Central memory CD8-positive, alpha-beta T cell (primary cell): ENCODE measurements at regions not wholly inside any gene's neighbourhood (a gene's known extent, or its start where the extent isn't known, plus 50 kb on each side); places are given as distances from the start of the nearest gene placed in this dataset.

Experiments used
- ATAC-seq: fragments of 150-1000 bp; cut with Tn5 transposase; replicated peaks from 2 replicates; pipeline ENCODE4 v1.10.0; 2022; ENCODE audit warnings: mild to moderate bottlenecking, moderate FRiP score, moderate number of reproducible peaks; ENCODE audit not compliant: poor library complexity, severe bottlenecking; ENCODE audit errors: extremely low read depth
- DNase-seq, 2 donors: peaks; one replicate each; pipeline ENCODE4 v3.0.0; 2021; ENCODE audit warnings: low spot score in 2 of 2
- H3K27ac Mint-ChIP-seq: one replicate; pipeline ENCODE4 v1.8.0; 2022; ENCODE audit warnings: low read depth, mild to moderate bottlenecking, moderate library complexity, mixed read lengths
- H3K27me3 Mint-ChIP-seq: one replicate; pipeline ENCODE4 v1.8.0; 2022; ENCODE audit warnings: mixed read lengths
- H3K36me3 Mint-ChIP-seq: one replicate; pipeline ENCODE4 v1.8.0; 2022; ENCODE audit warnings: mild to moderate bottlenecking, moderate library complexity, mixed read lengths; ENCODE audit not compliant: insufficient read depth
- H3K4me1 Mint-ChIP-seq: one replicate; pipeline ENCODE4 v1.8.0; 2022; ENCODE audit warnings: mixed read lengths
- H3K4me3 Mint-ChIP-seq: one replicate; pipeline ENCODE4 v1.8.0; 2022; ENCODE audit warnings: mild to moderate bottlenecking, moderate library complexity, mixed read lengths
- H3K9me3 Mint-ChIP-seq: one replicate; pipeline ENCODE4 v1.8.0; 2022; ENCODE audit warnings: mixed read lengths

GRCh38 chr12:19688532-19688931 lies 249.2 kb downstream of the AEBP2 start:
- no peaks in the 10 kb centered on the region for H3K36me3 Mint-ChIP-seq
- ATAC-seq: no peak
- no peak overlapping the region for H3K27ac Mint-ChIP-seq
- no peaks in the 10 kb centered on the region for H3K9me3 Mint-ChIP-seq
- no peaks in the 10 kb centered on the region for H3K4me1 Mint-ChIP-seq
- DNase-seq: no peak
- no peak overlapping the region for H3K4me3 Mint-ChIP-seq
- no peaks in the 10 kb centered on the region for H3K27me3 Mint-ChIP-seq

- Mint-ChIP-seq H3K9me3 (no peaks in the 10 kb centered on the region), H3K36me3 (no peaks in the 10 kb centered on the region), H3K4me3 (no peak overlapping the region), H3K27me3 (no peaks in the 10 kb centered on the region), H3K27ac (no peak overlapping the region), H3K4me1 (no peaks in the 10 kb centered on the region)
- DNase-seq: no peak
- ATAC-seq: no peak
Measured at GRCh38 chr12:19689226-19689625, 249.9 kb downstream of the AEBP2 start.

- H3K27me3 Mint-ChIP-seq: no peaks in the 10 kb centered on the region
- DNase-seq (no peak), ATAC-seq (no peak)
- H3K4me1 Mint-ChIP-seq: no peaks in the 10 kb centered on the region
- H3K4me3 Mint-ChIP-seq: no peak overlapping the region
- no peaks in the 10 kb centered on the region for H3K9me3 Mint-ChIP-seq
- no peak overlapping the region for H3K27ac Mint-ChIP-seq
- no peaks in the 10 kb centered on the region for H3K36me3 Mint-ChIP-seq
Measured at GRCh38 chr12:19689801-19690472, 250.6 kb downstream of the AEBP2 start.

- Mint-ChIP-seq H3K27ac (no peak overlapping the region), H3K4me3 (no peak overlapping the region), H3K9me3 (no peaks in the 10 kb centered on the region), H3K4me1 (no peaks in the 10 kb centered on the region), H3K27me3 (no peaks in the 10 kb centered on the region), H3K36me3 (no peaks in the 10 kb centered on the region)
- no peak for ATAC-seq
- DNase-seq: no peak
Measured at GRCh38 chr12:19692091-19692490, 252.8 kb downstream of the AEBP2 start.

- ATAC-seq: no peak
- DNase-seq: no peak
- H3K27me3 Mint-ChIP-seq: no peaks in the 10 kb centered on the region
- no peaks in the 10 kb centered on the region for H3K4me1 Mint-ChIP-seq
- H3K4me3 Mint-ChIP-seq: no peak overlapping the region
- no peak overlapping the region for H3K27ac Mint-ChIP-seq
- no peaks in the 10 kb centered on the region for H3K9me3 Mint-ChIP-seq
- no peaks in the 10 kb centered on the region for H3K36me3 Mint-ChIP-seq
Measured at GRCh38 chr12:19692566-19692965, 253.3 kb downstream of the AEBP2 start.

- ATAC-seq (no peak), DNase-seq (no peak)
- Mint-ChIP-seq H3K4me1 (no peaks in the 10 kb centered on the region), H3K27ac (no peak overlapping the region), H3K27me3 (no peaks in the 10 kb centered on the region), H3K9me3 (no peaks in the 10 kb centered on the region), H3K4me3 (no peak overlapping the region), H3K36me3 (no peaks in the 10 kb centered on the region)
Measured at GRCh38 chr12:19694627-19695026, 255.3 kb downstream of the AEBP2 start.

GRCh38 chr12:19695244-19696098 lies 256.2 kb downstream of the AEBP2 start:
- no peaks in the 10 kb centered on the region for H3K36me3 Mint-ChIP-seq
- H3K9me3 Mint-ChIP-seq: no peaks in the 10 kb centered on the region
- no peak for DNase-seq
- no peak overlapping the region for H3K4me3 Mint-ChIP-seq
- no peaks in the 10 kb centered on the region for H3K4me1 Mint-ChIP-seq
- ATAC-seq: no peak
- H3K27ac Mint-ChIP-seq: no peak overlapping the region
- no peaks in the 10 kb centered on the region for H3K27me3 Mint-ChIP-seq

GRCh38 chr12:19700969-19701368 lies 261.7 kb downstream of the AEBP2 start:
- ATAC-seq (no peak), DNase-seq (no peak)
- no peaks in the 10 kb centered on the region for H3K4me1 Mint-ChIP-seq
- H3K4me3 Mint-ChIP-seq: no peak overlapping the region
- no peaks in the 10 kb centered on the region for H3K36me3 Mint-ChIP-seq
- H3K27me3 Mint-ChIP-seq: peaks cover 11% of the 10 kb centered on the region
- no peak overlapping the region for H3K27ac Mint-ChIP-seq
- H3K9me3 Mint-ChIP-seq: peaks cover 9% of the 10 kb centered on the region

GRCh38 chr12:19704966-19705365 lies 265.7 kb downstream of the AEBP2 start:
- H3K27me3 Mint-ChIP-seq: peaks cover 11% of the 10 kb centered on the region
- peaks cover 9% of the 10 kb centered on the region for H3K9me3 Mint-ChIP-seq
- no peak overlapping the region for H3K27ac Mint-ChIP-seq
- ATAC-seq (no peak), DNase-seq (no peak)
- H3K36me3 Mint-ChIP-seq: no peaks in the 10 kb centered on the region
- H3K4me1 Mint-ChIP-seq: no peaks in the 10 kb centered on the region
- H3K4me3 Mint-ChIP-seq: no peak overlapping the region

- Mint-ChIP-seq H3K27ac (no peak overlapping the region), H3K9me3 (peaks cover 9% of the 10 kb centered on the region), H3K4me1 (no peaks in the 10 kb centered on the region), H3K4me3 (no peak overlapping the region), H3K36me3 (no peaks in the 10 kb centered on the region), H3K27me3 (peaks cover 11% of the 10 kb centered on the region)
- DNase-seq (no peak), ATAC-seq (no peak)
Measured at GRCh38 chr12:19706936-19707335, 267.6 kb downstream of the AEBP2 start.

- Mint-ChIP-seq H3K27me3 (peaks cover 11% of the 10 kb centered on the region), H3K36me3 (no peaks in the 10 kb centered on the region), H3K9me3 (peaks cover 9% of the 10 kb centered on the region), H3K4me3 (no peak overlapping the region), H3K27ac (no peak overlapping the region), H3K4me1 (no peaks in the 10 kb centered on the region)
- DNase-seq (no peak), ATAC-seq (no peak)
Measured at GRCh38 chr12:19707948-19708409, 268.7 kb downstream of the AEBP2 start.

GRCh38 chr12:19709889-19710288 lies 270.6 kb downstream of the AEBP2 start:
- no peak for ATAC-seq
- no peaks in the 10 kb centered on the region for H3K4me1 Mint-ChIP-seq
- peaks cover 2% of the 10 kb centered on the region for H3K27me3 Mint-ChIP-seq
- DNase-seq: no peak
- no peak overlapping the region for H3K27ac Mint-ChIP-seq
- H3K4me3 Mint-ChIP-seq: no peak overlapping the region
- H3K9me3 Mint-ChIP-seq: no peaks in the 10 kb centered on the region
- H3K36me3 Mint-ChIP-seq: no peaks in the 10 kb centered on the region
